ENCODE measurements at regions not wholly inside any gene's neighbourhood (a gene's known extent, or its start where the extent isn't known, plus 50 kb on each side); places are given as distances from the start of the nearest gene placed in this dataset.

GRCh38 chr5:104913841-104914281 lies 1351.3 kb upstream of the NUDT12 start:
- TF ChIP-seq POLR2A (IDR thresholded peaks at IDR 0.05) (no peak), POLR2AphosphoS5 (IDR thresholded peaks at IDR 0.05) (no peak)

Data from stomach (tissue), 4 donors.